H9 (cell line): ENCODE measurements at regions not wholly inside any gene's neighbourhood (a gene's known extent, or its start where the extent isn't known, plus 50 kb on each side); places are given as distances from the start of the nearest gene placed in this dataset.

ENCODE experiments used
- DNase-seq: peaks from one replicate; pipeline ENCODE4 v3.0.0-alpha.2; 2017
- H2AFZ ChIP-seq: one replicate; pipeline ENCODE4 v1.6.1; 2013; ENCODE audit warnings: mild to moderate bottlenecking, low read length, control low read depth, moderate library complexity
- H2AK5ac ChIP-seq: 2 replicates; pipeline ENCODE4 v1.6.1; 2013; ENCODE audit warnings: low read length, control low read depth, mixed read lengths; ENCODE audit not compliant: insufficient read length
- H2BK120ac ChIP-seq: one replicate; pipeline ENCODE4 v1.6.1; 2013; ENCODE audit warnings: low read depth, mild to moderate bottlenecking, low read length, control low read depth, inconsistent platforms; ENCODE audit not compliant: poor library complexity, severe bottlenecking
- H2BK12ac ChIP-seq: 2 replicates; pipeline ENCODE4 v1.6.1; 2013; ENCODE audit warnings: low read length, control low read depth, mixed read lengths, low read depth; ENCODE audit not compliant: insufficient read length
- H2BK15ac ChIP-seq: 2 replicates; pipeline ENCODE4 v1.6.1; 2013; ENCODE audit warnings: low read depth, low read length, control low read depth
- H2BK20ac ChIP-seq: one replicate; pipeline ENCODE4 v1.6.1; 2013; ENCODE audit warnings: low read depth, mild to moderate bottlenecking, low read length, control low read depth, inconsistent platforms; ENCODE audit not compliant: poor library complexity, severe bottlenecking
- H2BK5ac ChIP-seq: 2 replicates; pipeline ENCODE4 v1.6.1; 2013; ENCODE audit warnings: low read length, control low read depth, mixed read lengths; ENCODE audit not compliant: insufficient read length
- H3K14ac ChIP-seq: 2 replicates; pipeline ENCODE4 v1.6.1; 2013; ENCODE audit warnings: low read length, control low read depth; ENCODE audit not compliant: insufficient read depth
- H3K18ac ChIP-seq: 2 replicates; pipeline ENCODE4 v1.6.1; 2013; ENCODE audit warnings: low read depth, mild to moderate bottlenecking, mixed read lengths, low read length, control low read depth; ENCODE audit not compliant: insufficient read length
- H3K23ac ChIP-seq: 2 replicates; pipeline ENCODE4 v1.6.1; 2013; ENCODE audit warnings: low read length, control low read depth, mixed read lengths, low read depth; ENCODE audit not compliant: insufficient read length
- H3K23me2 ChIP-seq: 2 replicates; pipeline ENCODE4 v1.6.1; 2013; ENCODE audit warnings: low read depth, mild to moderate bottlenecking, mixed read lengths, low read length, control low read depth; ENCODE audit not compliant: insufficient read length, poor library complexity, severe bottlenecking
- H3K27ac ChIP-seq: 2 replicates; pipeline ENCODE4 v1.5.1; 2013; ENCODE audit warnings: low read length, control low read depth, mixed read lengths, low read depth; ENCODE audit not compliant: insufficient read length
- H3K27me3 ChIP-seq: 2 replicates; pipeline ENCODE4 v1.6.1; 2013; ENCODE audit warnings: low read length, control low read depth, inconsistent platforms; ENCODE audit not compliant: insufficient read depth
- H3K4ac ChIP-seq: 2 replicates; pipeline ENCODE4 v1.6.1; 2013; ENCODE audit warnings: low read depth, mild to moderate bottlenecking, control low read depth, inconsistent platforms, low read length, moderate library complexity
- H3K4me1 ChIP-seq: 2 replicates; pipeline ENCODE4 v1.6.1; 2013; ENCODE audit warnings: low read length, control low read depth, inconsistent platforms; ENCODE audit not compliant: insufficient read depth
- H3K4me2 ChIP-seq: 2 replicates; pipeline ENCODE4 v1.6.1; 2013; ENCODE audit warnings: low read length, control low read depth, mixed read lengths; ENCODE audit not compliant: insufficient read length, insufficient read depth
- H3K56ac ChIP-seq: 2 replicates; pipeline ENCODE4 v1.6.1; 2013; ENCODE audit warnings: low read depth, mild to moderate bottlenecking, mixed read lengths, low read length, control low read depth; ENCODE audit not compliant: insufficient read length
- H3K79me1 ChIP-seq: 2 replicates; pipeline ENCODE4 v1.6.1; 2013; ENCODE audit warnings: low read depth, mild to moderate bottlenecking, moderate library complexity, low read length, control low read depth, inconsistent platforms; ENCODE audit not compliant: insufficient read depth, poor library complexity, severe bottlenecking
- H3K79me2 ChIP-seq: 2 replicates; pipeline ENCODE4 v1.6.1; 2013; ENCODE audit warnings: low read length, control low read depth, inconsistent platforms; ENCODE audit not compliant: insufficient read depth
- H3K9ac ChIP-seq: 2 replicates; pipeline ENCODE4 v1.6.1; 2013; ENCODE audit warnings: low read length, control low read depth, mixed read lengths; ENCODE audit not compliant: insufficient read length; ENCODE audit errors: extremely low read depth
- H3K9me3 ChIP-seq: one replicate; pipeline ENCODE4 v1.6.1; 2013; ENCODE audit warnings: low read depth, low read length, inconsistent platforms; ENCODE audit not compliant: control insufficient read depth
- H3T11ph ChIP-seq: one replicate; pipeline ENCODE4 v1.6.1; 2013; ENCODE audit warnings: mild to moderate bottlenecking, low read length, control low read depth, inconsistent platforms
- H4K20me1 ChIP-seq: one replicate; pipeline ENCODE4 v1.6.1; 2013; ENCODE audit not compliant: control insufficient read depth, insufficient read length, insufficient read depth
- H4K5ac ChIP-seq: 2 replicates; pipeline ENCODE4 v1.6.1; 2013; ENCODE audit warnings: low read depth, mild to moderate bottlenecking, mixed read lengths, low read length, control low read depth; ENCODE audit not compliant: insufficient read length
- H4K8ac ChIP-seq: replicated peaks from 2 replicates; pipeline ENCODE4 v1.6.1; 2013; ENCODE audit warnings: low read length, control low read depth, mixed read lengths, low read depth; ENCODE audit not compliant: insufficient read length
- H4K91ac ChIP-seq: 2 replicates; pipeline ENCODE4 v1.6.1; 2013; ENCODE audit warnings: low read depth, mild to moderate bottlenecking, moderate library complexity, mixed read lengths, low read length, control low read depth; ENCODE audit not compliant: insufficient read length
- H3K27ac Mint-ChIP-seq, 3 experiments: 2 replicates in 2 of 3; 3 replicates in 1 of 3; pipeline ENCODE4 v1.8.0; 2020 to 2021; ENCODE audit warnings: mixed read lengths in 3 of 3, mild to moderate bottlenecking in 1 of 3, moderate library complexity in 1 of 3
- H3K27me3 Mint-ChIP-seq: 2 replicates; pipeline ENCODE4 v1.8.0; 2021; ENCODE audit warnings: low read depth, mild to moderate bottlenecking, moderate library complexity, mixed read lengths
- H3K36me3 Mint-ChIP-seq, 3 experiments: 2 replicates in 2 of 3; 3 replicates in 1 of 3; pipeline ENCODE4 v1.8.0; 2020 to 2021; ENCODE audit warnings: low read depth in 3 of 3, mixed read lengths in 3 of 3; ENCODE audit not compliant: insufficient read depth in 1 of 3
- H3K4me1 Mint-ChIP-seq, 2 experiments: 2 replicates each; pipeline ENCODE4 v1.8.0; 2020; ENCODE audit warnings: mixed read lengths in 2 of 2
- H3K4me3 Mint-ChIP-seq, 2 experiments: 2 replicates in 1 of 2; 3 replicates in 1 of 2; pipeline ENCODE4 v1.8.0; 2020 to 2021; ENCODE audit warnings: mild to moderate bottlenecking in 2 of 2, mixed read lengths in 2 of 2, moderate library complexity in 1 of 2
- H3K9me3 Mint-ChIP-seq, 2 experiments: 2 replicates in 1 of 2; 3 replicates in 1 of 2; pipeline ENCODE4 v1.8.0; 2020; ENCODE audit warnings: mild to moderate bottlenecking in 2 of 2, mixed read lengths in 2 of 2, moderate library complexity in 1 of 2
- CTCF ChIP-seq: fragments of 200-600 bp; sonication (generic); conservative IDR thresholded peaks from 3 replicates; pipeline ENCODE4 v1.8.0; 2021; ENCODE audit warnings: antibody characterized with exemption, mild to moderate bottlenecking
- WGBS: extraction: QIAGEN DNeasy Blood & Tissue Kit; methylation state at CpG from one replicate; pipeline ENCODE4 v1.1.7; 2013; ENCODE audit warnings: missing lambda C conversion rate, low lambda C conversion rate, mixed read lengths; ENCODE audit not compliant: insufficient read length; ENCODE audit errors: extremely low coverage; 5-methylcytosine and 5-hydroxymethylcytosine counted together

GRCh38 chr15:95814908-95815307 is 515.6 kb upstream of the NR2F2 start:
- Histone ChIP-seq H3K27me3 (no peaks in the 10 kb centered on the region), H4K91ac (no peak overlapping the region), H2BK5ac (no peak overlapping the region), H2AK5ac (no peak overlapping the region), H3K23me2 (no peaks in the 10 kb centered on the region), H3K9me3 (no peaks in the 10 kb centered on the region), H3K56ac (no peak overlapping the region), H2BK12ac (no peak overlapping the region), H3K23ac (no peak overlapping the region), H3K9ac (no peak overlapping the region), H3K14ac (no peak overlapping the region), H2AFZ (no peak overlapping the region), H3K79me1 (no peaks in the 10 kb centered on the region), H2BK120ac (no peak overlapping the region), H3K18ac (no peak overlapping the region), H4K20me1 (no peaks in the 10 kb centered on the region), H4K8ac (no peak overlapping the region), H2BK20ac (no peak overlapping the region), H3T11ph (no peak overlapping the region), H3K79me2 (no peaks in the 10 kb centered on the region), H3K4me1 (no peaks in the 10 kb centered on the region), H3K4me2 (no peak overlapping the region), H4K5ac (no peak overlapping the region), H3K4ac (no peak overlapping the region), H3K27ac (no peak overlapping the region), H2BK15ac (no peak overlapping the region)
- no peaks in the 10 kb centered on the region for H3K36me3 Mint-ChIP-seq
- no peak overlapping the region for H3K4me3 Mint-ChIP-seq
- TF ChIP-seq CTCF = no peak
- H3K27ac Mint-ChIP-seq = no peak overlapping the region
- no peaks in the 10 kb centered on the region for H3K27me3 Mint-ChIP-seq
- H3K9me3 Mint-ChIP-seq = no peaks in the 10 kb centered on the region
- DNase-seq = no peak
- WGBS = no CpG with 5 or more reads among the region's 3 CpGs
- H3K4me1 Mint-ChIP-seq = no peaks in the 10 kb centered on the region
